ENCODE measurements at regions not wholly inside any gene's neighbourhood (a gene's known extent, or its start where the extent isn't known, plus 50 kb on each side); places are given as distances from the start of the nearest gene placed in this dataset.
A peak's percentile ranks its signal among the peaks of the same experiment; 100 is the strongest.
"Not testable (repeated sequence)": the region's sequence is repeated elsewhere in the genome, so short reads cannot be mapped to it uniquely, and the experiment has no call there.

GRCh38 chr5:25570067-25570583 is 925.3 kb upstream of the CDH10 start:
- DNase-seq (ENCODE audit: low read depth) = no peak

- DNase-seq (ENCODE audit: low read depth) = no peak
These were observed 924.3 kb upstream of the CDH10 start for GRCh38 chr5:25568989-25569625.

- DNase-seq (ENCODE audit: low read depth) = no peak
These were observed 923.5 kb upstream of the CDH10 start for GRCh38 chr5:25568294-25568693.

GRCh38 chr5:25567881-25568280 is 923.1 kb upstream of the CDH10 start:
- DNase-seq (ENCODE audit: low read depth) = no peak

- DNase-seq (ENCODE audit: low read depth) = no peak
These were observed 917.9 kb upstream of the CDH10 start for GRCh38 chr5:25562656-25563055.

- DNase-seq (ENCODE audit: low read depth) = no peak
These were observed 909.3 kb upstream of the CDH10 start for GRCh38 chr5:25554077-25554476.

GRCh38 chr5:25552871-25553481 is 908.2 kb upstream of the CDH10 start:
- DNase-seq (ENCODE audit: low read depth) = no peak

- no peak for DNase-seq (ENCODE audit: low read depth)
These were observed 906.0 kb upstream of the CDH10 start for GRCh38 chr5:25550793-25551192.

GRCh38 chr5:25544652-25545249 is 900.0 kb upstream of the CDH10 start:
- DNase-seq (ENCODE audit: low read depth) = peak; percentile 5

- DNase-seq (ENCODE audit: low read depth) = no peak
These were observed 895.9 kb upstream of the CDH10 start for GRCh38 chr5:25540628-25541027.

- no peak for DNase-seq (ENCODE audit: low read depth)
These were observed 894.8 kb upstream of the CDH10 start for GRCh38 chr5:25539536-25539935.

- not testable (repeated sequence) for DNase-seq (ENCODE audit: low read depth)
These were observed 891.7 kb upstream of the CDH10 start for GRCh38 chr5:25536461-25536860.

- no peak for DNase-seq (ENCODE audit: low read depth)
These were observed 871.4 kb upstream of the CDH10 start for GRCh38 chr5:25516141-25516540.

- DNase-seq (ENCODE audit: low read depth) = no peak
These were observed 870.7 kb upstream of the CDH10 start for GRCh38 chr5:25515525-25515924.

GRCh38 chr5:25510692-25511091 is 865.9 kb upstream of the CDH10 start:
- DNase-seq (ENCODE audit: low read depth) = not testable (repeated sequence)

GRCh38 chr5:25508011-25508410 is 863.2 kb upstream of the CDH10 start:
- DNase-seq (ENCODE audit: low read depth) = not testable (repeated sequence)

- DNase-seq (ENCODE audit: low read depth) = no peak
These were observed 855.9 kb upstream of the CDH10 start for GRCh38 chr5:25500635-25501034.

GRCh38 chr5:25489834-25490538 is 845.2 kb upstream of the CDH10 start:
- peak; percentile 42 for DNase-seq (ENCODE audit: low read depth)

GRCh38 chr5:25488119-25488518 is 843.3 kb upstream of the CDH10 start:
- DNase-seq (ENCODE audit: low read depth) = peak; percentile 2

GRCh38 chr5:25484391-25484790 is 839.6 kb upstream of the CDH10 start:
- DNase-seq (ENCODE audit: low read depth) = no peak

- no peak for DNase-seq (ENCODE audit: low read depth)
These were observed 836.7 kb upstream of the CDH10 start for GRCh38 chr5:25481463-25481862.

- no peak for DNase-seq (ENCODE audit: low read depth)
These were observed 814.3 kb upstream of the CDH10 start for GRCh38 chr5:25459082-25459481.

- DNase-seq (ENCODE audit: low read depth) = no peak
These were observed 813.9 kb upstream of the CDH10 start for GRCh38 chr5:25458628-25459027.
